HepG2 (cell line): ENCODE measurements at regions not wholly inside any gene's neighbourhood (a gene's known extent, or its start where the extent isn't known, plus 50 kb on each side); places are given as distances from the start of the nearest gene placed in this dataset.

Experiments
- ATAC-seq: fragments of 200-7000 bp; cut with Tn5 transposase; 3 replicates; pipeline ENCODE4 v1.9.1; 2020; ENCODE audit warnings: mild to moderate bottlenecking, moderate library complexity
- BruUV-seq: library from RNA; stranded (reverse); fragments of 400-500 nt; replicated peaks from 2 replicates; lab custom pipeline; 2021; lab: Mats Ljungman, UMichigan
- CTCF ChIA-PET: fragments of 300-600 bp; formaldehyde crosslinking; extraction: SDS; loops from one replicate; lab custom pipeline; 2021; ENCODE audit warnings: low total read pairs, inconsistent platforms, low intra/inter-chr PET ratio; lab: Yijun Ruan, JAX
- POLR2A ChIA-PET: fragments of 350-600 bp; sonication (Branson Sonifier 250); formaldehyde crosslinking; loops from one replicate; lab custom pipeline; 2020; ENCODE audit warnings: antibody characterized with exemption, inconsistent platforms; lab: Yijun Ruan, JAX
- DNase-seq: peaks from one replicate; pipeline ENCODE4 v3.0.0-alpha.2; 2015; ENCODE audit warnings: low spot score
- FAIRE-seq: peaks from 3 replicates; lab custom pipeline; 2011; peaks lifted over from hg19 to GRCh38; lab: Jason Lieb, UNC
- H2AFZ ChIP-seq: one replicate; pipeline ENCODE4 v1.6.1; 2011; ENCODE audit warnings: low read length, inconsistent platforms
- H3K27ac ChIP-seq: fragments of 300-600 bp; 3 replicates; pipeline ENCODE4 v1.8.0; 2011; ENCODE audit warnings: mixed run types, mild to moderate bottlenecking, mixed read lengths, low read length, inconsistent platforms; ENCODE audit not compliant: insufficient read depth; ENCODE audit errors: extremely low read length
- H3K27me3 ChIP-seq, 2 experiments: fragments of 200-600 bp in 1 of 2; 2 replicates in 1 of 2; 3 replicates in 1 of 2; pipeline versions ENCODE4 v1.6.0 to v1.8.0; 2011; ENCODE audit warnings: low read length in 2 of 2, mild to moderate bottlenecking in 2 of 2, moderate library complexity in 2 of 2, inconsistent platforms in 1 of 2; ENCODE audit not compliant: insufficient read depth in 2 of 2, control insufficient read depth in 1 of 2
- H3K36me3 ChIP-seq, 2 experiments: fragments of 200-600 bp in 1 of 2; replicated peaks in 1 of 2; 2 replicates in 1 of 2; 3 replicates in 1 of 2; pipeline versions ENCODE4 v1.5.1 to v1.8.0; 2011; ENCODE audit warnings: low read length in 2 of 2, inconsistent platforms in 1 of 2; ENCODE audit not compliant: insufficient read depth in 2 of 2, control insufficient read depth in 1 of 2
- H3K4me1 ChIP-seq: 2 replicates; pipeline ENCODE4 v1.5.1; 2012; ENCODE audit warnings: low read length, inconsistent platforms; ENCODE audit not compliant: insufficient read depth
- H3K4me2 ChIP-seq: 2 replicates; pipeline ENCODE4 v1.6.0; 2011; ENCODE audit warnings: low read depth, low read length, inconsistent platforms
- H3K4me3 ChIP-seq, 3 experiments: fragments of 200-600 bp in 1 of 3; sonication (generic), shearing (Covaris generic) in 1 of 3; replicated peaks in 1 of 3; 2 replicates each; pipeline ENCODE4 v1.5.1; 2011 to 2016; ENCODE audit warnings: low read length in 3 of 3, inconsistent platforms in 2 of 3, low read depth in 2 of 3, mild to moderate bottlenecking in 2 of 3, control low read depth in 1 of 3, mixed read lengths in 1 of 3; ENCODE audit not compliant: insufficient read depth in 1 of 3
- H3K79me2 ChIP-seq: one replicate; pipeline ENCODE4 v1.6.1; 2011; ENCODE audit warnings: low read length, inconsistent platforms; ENCODE audit not compliant: insufficient read depth
- H3K9ac ChIP-seq: 2 replicates; pipeline ENCODE4 v1.6.0; 2011; ENCODE audit warnings: mild to moderate bottlenecking, low read depth, low read length, inconsistent platforms; ENCODE audit not compliant: insufficient read depth
- H3K9me3 ChIP-seq: 2 replicates; pipeline ENCODE4 v1.5.1; 2012; ENCODE audit warnings: mild to moderate bottlenecking, low read length
- H4K20me1 ChIP-seq: 2 replicates; pipeline ENCODE4 v1.6.0; 2011; ENCODE audit warnings: inconsistent platforms, mild to moderate bottlenecking, low read length, moderate library complexity; ENCODE audit not compliant: insufficient read depth
- AGO1 ChIP-seq: fragments of 200-400 bp; formaldehyde crosslinking; IDR thresholded peaks from 2 replicates; pipeline ENCODE4 v1.6.1; 2017; ENCODE audit warnings: mild to moderate bottlenecking, low read depth, low read length, moderate library complexity; ENCODE audit not compliant: poor library complexity, severe bottlenecking
- CHCHD3 ChIP-seq: sonication (generic); formaldehyde crosslinking; IDR thresholded peaks from 2 replicates; pipeline ENCODE4 v1.8.0; 2022; ENCODE audit warnings: mild to moderate bottlenecking, missing genetic modification reagents, moderate library complexity
- KDM5B ChIP-seq: sonication (generic); formaldehyde crosslinking; IDR thresholded peaks from 2 replicates; pipeline ENCODE4 v1.4.0; 2020; ENCODE audit warnings: missing genetic modification reagents, mild to moderate bottlenecking, borderline replicate concordance
- LRRFIP1 ChIP-seq: sonication (generic); formaldehyde crosslinking; conservative IDR thresholded peaks from 2 replicates; pipeline ENCODE4 v1.4.0; 2020; ENCODE audit warnings: missing genetic modification reagents
- MZF1 ChIP-seq: sonication (generic); formaldehyde crosslinking; IDR thresholded peaks from 2 replicates; pipeline ENCODE4 v1.8.1; 2023; ENCODE audit warnings: mild to moderate bottlenecking, missing genetic modification reagents, borderline replicate concordance
- NFYB ChIP-seq: sonication (generic); formaldehyde crosslinking; IDR thresholded peaks from 2 replicates; pipeline ENCODE4 v1.4.0; 2020; ENCODE audit warnings: missing genetic modification reagents
- SRSF4 ChIP-seq: fragments of 200-400 bp; formaldehyde crosslinking; IDR thresholded peaks from one replicate; pipeline ENCODE4 v1.6.1; 2018; ENCODE audit warnings: mild to moderate bottlenecking, low read depth, low read length, moderate library complexity; ENCODE audit not compliant: poor library complexity, severe bottlenecking
- ZBED4 ChIP-seq: sonication (generic); formaldehyde crosslinking; IDR thresholded peaks from 2 replicates; pipeline ENCODE4 v1.4.0; 2020; ENCODE audit warnings: missing genetic modification reagents, borderline replicate concordance
- ZBTB42 ChIP-seq: sonication (generic); formaldehyde crosslinking; IDR thresholded peaks from 2 replicates; pipeline ENCODE4 v1.5.0; 2020; ENCODE audit warnings: mild to moderate bottlenecking, missing genetic modification reagents
- ZNF33A ChIP-seq: sonication (generic); formaldehyde crosslinking; IDR thresholded peaks from 2 replicates; pipeline ENCODE4 v1.5.1; 2020; ENCODE audit warnings: missing genetic modification reagents, mild to moderate bottlenecking, moderate library complexity, borderline replicate concordance
- ZNF790 ChIP-seq: sonication (generic); formaldehyde crosslinking; IDR thresholded peaks from 2 replicates; pipeline ENCODE4 v1.8.0; 2022; ENCODE audit warnings: missing genetic modification reagents, mild to moderate bottlenecking, borderline replicate concordance
- WGBS: methylation state at CpG from one replicate; pipeline ENCODE4 v1.1.6; 2017; ENCODE audit warnings: low lambda C conversion rate; 5-methylcytosine and 5-hydroxymethylcytosine counted together
- in situ Hi-C: cut with HindIII; loops from 2 replicates; pipeline ENCODE4 v1.10.0; 2017; ENCODE audit warnings: low pct_unique_long_range_greater_than_20kb; ENCODE audit not compliant: extremely low pct_ligation_motif_present
- intact Hi-C: fragments of 100-400 bp; cut with micrococcal nuclease; formaldehyde crosslinking; loops from one replicate; pipeline ENCODE4 v1.10.0; 2022; ENCODE audit not compliant: unreplicated experiment
- TF ChIP-seq, protein P1 (sequence below): sonication (generic); formaldehyde crosslinking; IDR thresholded peaks from 2 replicates; pipeline ENCODE4 v1.5.1; 2020; ENCODE audit warnings: missing genetic modification reagents, mild to moderate bottlenecking, borderline replicate concordance
- TF ChIP-seq, protein P2 (sequence below): sonication (generic); formaldehyde crosslinking; IDR thresholded peaks from 2 replicates; pipeline ENCODE4 v1.5.1; 2020; ENCODE audit warnings: missing genetic modification reagents, mild to moderate bottlenecking, borderline replicate concordance

DNA sequence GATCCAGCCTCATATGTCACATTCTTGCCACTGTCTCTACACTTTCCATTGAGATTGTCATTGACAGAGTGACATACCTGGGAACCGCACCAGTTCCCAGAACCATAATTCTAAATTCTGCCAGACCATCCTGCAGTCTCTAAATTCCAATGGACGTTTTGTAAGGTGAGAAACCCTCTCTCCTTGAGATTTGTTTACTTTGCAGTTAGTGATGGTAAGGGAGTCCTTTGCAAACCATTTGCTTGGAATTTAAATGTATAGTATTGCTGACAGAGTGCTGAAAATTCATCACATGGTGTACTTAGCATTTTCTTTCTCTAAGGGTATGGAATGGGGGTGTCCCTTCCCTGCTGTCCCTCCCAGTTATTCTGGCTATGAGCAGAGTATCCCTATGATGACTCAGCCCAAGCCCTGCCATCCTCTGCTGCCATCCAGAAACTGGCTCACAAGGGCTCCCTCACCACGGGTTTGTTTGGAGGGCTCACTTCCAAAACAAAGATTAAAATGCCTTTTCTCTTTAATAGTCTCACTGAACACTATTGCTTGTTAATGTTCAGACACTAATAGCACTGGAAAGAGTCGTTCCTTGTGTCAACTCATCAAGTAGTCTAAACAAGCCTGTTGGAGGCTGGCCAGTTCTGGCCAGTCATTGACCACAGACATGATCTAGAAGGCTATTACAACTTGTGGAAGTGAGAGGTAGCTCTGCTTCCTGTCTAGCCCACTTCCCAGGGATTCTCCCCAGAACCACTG is 129.0 kb upstream of the HMGA2 start:
- POLR2A ChIA-PET, result no interaction called here
- H3K4me1 ChIP-seq, result 0 out of 2 replicates have a peak, but pooled peaks cover 10% of the 10 kb centered on the region
- FAIRE-seq, result no peak
- TF ChIP-seq NFYB (no peak), ZBTB42 (CRISPR knock-in tag) (no peak), AGO1 (no peak), ZNF790 (CRISPR knock-in tag) (no peak), ZNF33A (no peak), LRRFIP1 (CRISPR knock-in tag) (no peak), ZBED4 (CRISPR knock-in tag) (no peak), KDM5B (CRISPR knock-in tag) (no peak), MZF1 (CRISPR knock-in tag) (no peak), SRSF4 (no peak), CHCHD3 (CRISPR knock-in tag) (no peak)
- TF ChIP-seq, protein P1, sequence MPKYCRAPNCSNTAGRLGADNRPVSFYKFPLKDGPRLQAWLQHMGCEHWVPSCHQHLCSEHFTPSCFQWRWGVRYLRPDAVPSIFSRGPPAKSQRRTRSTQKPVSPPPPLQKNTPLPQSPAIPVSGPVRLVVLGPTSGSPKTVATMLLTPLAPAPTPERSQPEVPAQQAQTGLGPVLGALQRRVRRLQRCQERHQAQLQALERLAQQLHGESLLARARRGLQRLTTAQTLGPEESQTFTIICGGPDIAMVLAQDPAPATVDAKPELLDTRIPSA (CRISPR knock-in tag), result no peak
- TF ChIP-seq, protein P2, sequence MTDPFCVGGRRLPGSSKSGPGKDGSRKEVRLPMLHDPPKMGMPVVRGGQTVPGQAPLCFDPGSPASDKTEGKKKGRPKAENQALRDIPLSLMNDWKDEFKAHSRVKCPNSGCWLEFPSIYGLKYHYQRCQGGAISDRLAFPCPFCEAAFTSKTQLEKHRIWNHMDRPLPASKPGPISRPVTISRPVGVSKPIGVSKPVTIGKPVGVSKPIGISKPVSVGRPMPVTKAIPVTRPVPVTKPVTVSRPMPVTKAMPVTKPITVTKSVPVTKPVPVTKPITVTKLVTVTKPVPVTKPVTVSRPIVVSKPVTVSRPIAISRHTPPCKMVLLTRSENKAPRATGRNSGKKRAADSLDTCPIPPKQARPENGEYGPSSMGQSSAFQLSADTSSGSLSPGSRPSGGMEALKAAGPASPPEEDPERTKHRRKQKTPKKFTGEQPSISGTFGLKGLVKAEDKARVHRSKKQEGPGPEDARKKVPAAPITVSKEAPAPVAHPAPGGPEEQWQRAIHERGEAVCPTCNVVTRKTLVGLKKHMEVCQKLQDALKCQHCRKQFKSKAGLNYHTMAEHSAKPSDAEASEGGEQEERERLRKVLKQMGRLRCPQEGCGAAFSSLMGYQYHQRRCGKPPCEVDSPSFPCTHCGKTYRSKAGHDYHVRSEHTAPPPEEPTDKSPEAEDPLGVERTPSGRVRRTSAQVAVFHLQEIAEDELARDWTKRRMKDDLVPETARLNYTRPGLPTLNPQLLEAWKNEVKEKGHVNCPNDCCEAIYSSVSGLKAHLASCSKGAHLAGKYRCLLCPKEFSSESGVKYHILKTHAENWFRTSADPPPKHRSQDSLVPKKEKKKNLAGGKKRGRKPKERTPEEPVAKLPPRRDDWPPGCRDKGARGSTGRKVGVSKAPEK (CRISPR knock-in tag), result no peak

More for the DNA sequence above, 129.0 kb upstream of the HMGA2 start:
- CTCF ChIA-PET, result no interaction called here
- Histone ChIP-seq H2AFZ (no peak overlapping the region), H3K4me2 (no peak overlapping the region), H3K27ac (no peak overlapping the region), H3K9me3 (no peaks in the 10 kb centered on the region), H4K20me1 (no peaks in the 10 kb centered on the region), H3K9ac (no peak overlapping the region), H3K27me3 (peaks cover 1 to 4% of the 10 kb centered on the region in 2 experiments; a peak in 2 of 5 replicates), H3K79me2 (no peaks in the 10 kb centered on the region), H3K36me3 (no peaks in the 10 kb centered on the region), H3K4me3 (no peak overlapping the region)
- no TSS peak for BruUV-seq
- DNase-seq (peak; percentile 15), ATAC-seq (peak; percentile 59; the same call in 2 of the 3 replicates)
- in situ Hi-C loops, result loop anchor here (25.0 kb wide), 1 partner anchor 383 kb away; no protein-coding TSS in a partner anchor
- intact Hi-C loops, result no loop called here
- WGBS, result 10% methylated on average over 4 of the region's 4 CpGs
